DMS153 (cell line): ENCODE measurements at regions not wholly inside any gene's neighbourhood (a gene's known extent, or its start where the extent isn't known, plus 50 kb on each side); places are given as distances from the start of the nearest gene placed in this dataset.
"Not testable (repeated sequence)": the region's sequence is repeated elsewhere in the genome, so short reads cannot be mapped to it uniquely, and the experiment has no call there.

Experiments
- DNase-seq: peaks from one replicate; lab custom pipeline; 2025; lab: John Stamatoyannopoulos, UW

DNA sequence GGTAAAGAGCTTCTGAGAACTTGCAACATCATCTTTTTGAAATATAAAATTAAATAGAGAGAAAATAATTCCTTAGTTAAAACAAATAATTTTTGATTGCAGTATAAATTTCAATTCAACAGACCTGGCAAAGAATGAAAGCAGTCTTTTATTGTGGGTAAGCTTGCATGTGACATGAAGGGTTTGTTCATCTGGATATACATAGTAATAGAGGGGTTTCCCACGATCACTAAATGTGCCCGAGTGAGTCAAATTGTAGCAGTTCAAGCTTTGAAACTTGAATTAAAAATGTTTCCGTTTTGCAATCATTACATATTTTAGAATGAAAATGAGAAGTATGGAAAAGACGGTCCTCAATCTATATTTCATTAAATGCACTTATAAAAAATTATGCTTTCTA lies 658.4 kb upstream of the MBL2 start:
- DNase-seq: no peak

DNA sequence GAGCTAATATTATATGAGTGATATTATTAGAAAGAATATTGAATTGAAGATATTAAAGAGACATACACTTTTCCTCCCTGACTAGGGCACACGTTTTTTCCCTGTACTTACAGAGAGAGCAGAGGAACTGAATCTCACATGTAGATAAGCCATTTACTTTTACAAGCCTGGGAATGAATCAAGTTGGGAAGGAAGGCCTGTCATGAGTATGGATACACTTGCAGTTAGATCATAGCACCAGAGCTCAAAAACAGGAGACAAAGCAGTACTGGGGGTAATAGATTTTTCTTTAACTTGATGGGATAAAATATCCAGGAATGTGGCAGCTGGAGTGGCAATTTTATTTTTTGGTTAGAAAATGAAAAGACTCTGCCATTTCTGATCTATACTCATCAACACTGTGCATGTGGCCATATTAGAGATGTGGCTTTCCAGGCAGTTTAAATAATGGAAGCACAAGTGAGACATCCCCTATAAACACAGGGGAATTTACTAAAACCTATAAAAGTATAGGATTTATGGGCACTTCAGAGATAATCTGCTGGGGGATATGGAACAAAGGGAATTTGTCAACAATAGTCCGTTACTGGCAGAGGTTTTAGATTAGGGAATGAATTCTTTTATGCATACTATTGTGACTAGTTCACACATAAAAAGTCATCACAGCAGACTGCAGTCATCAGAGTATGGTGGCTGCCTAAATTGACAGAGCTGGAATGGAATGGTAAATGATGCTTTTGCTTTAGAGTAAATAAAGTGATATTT lies 657.7 kb upstream of the MBL2 start:
- no peak for DNase-seq

DNA sequence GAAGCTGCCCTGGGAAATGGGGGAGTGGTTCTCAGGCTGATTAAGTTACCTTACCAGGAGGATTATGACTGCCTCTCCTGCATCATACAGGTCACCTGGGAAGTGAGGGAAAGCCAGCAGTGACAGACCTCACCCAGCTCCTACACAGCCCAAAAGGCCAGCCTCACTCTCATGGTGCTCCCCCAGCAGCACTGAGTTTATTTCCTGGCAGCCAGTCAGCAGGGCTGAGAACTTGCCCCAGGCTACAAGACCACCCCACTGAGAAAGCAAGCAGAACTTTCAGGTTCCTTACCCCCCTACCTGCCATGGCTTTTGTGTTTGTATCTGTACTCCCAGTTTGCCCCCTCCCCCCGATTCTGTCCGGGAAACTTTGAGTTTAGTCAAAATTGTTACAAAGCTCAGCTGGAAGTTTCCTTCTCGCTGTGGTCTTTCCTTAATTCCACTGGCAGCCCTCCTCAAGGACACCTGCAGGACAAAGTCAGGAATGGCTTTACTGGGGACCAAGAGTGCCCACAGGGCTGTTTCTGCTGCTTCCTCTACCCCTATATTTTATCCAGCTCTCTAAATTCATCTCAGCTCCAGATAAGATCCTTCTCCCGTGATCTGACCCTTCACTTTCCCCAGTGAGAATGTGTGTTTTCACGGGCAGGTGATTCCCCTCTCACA lies 649.8 kb upstream of the MBL2 start:
- no peak for DNase-seq

DNA sequence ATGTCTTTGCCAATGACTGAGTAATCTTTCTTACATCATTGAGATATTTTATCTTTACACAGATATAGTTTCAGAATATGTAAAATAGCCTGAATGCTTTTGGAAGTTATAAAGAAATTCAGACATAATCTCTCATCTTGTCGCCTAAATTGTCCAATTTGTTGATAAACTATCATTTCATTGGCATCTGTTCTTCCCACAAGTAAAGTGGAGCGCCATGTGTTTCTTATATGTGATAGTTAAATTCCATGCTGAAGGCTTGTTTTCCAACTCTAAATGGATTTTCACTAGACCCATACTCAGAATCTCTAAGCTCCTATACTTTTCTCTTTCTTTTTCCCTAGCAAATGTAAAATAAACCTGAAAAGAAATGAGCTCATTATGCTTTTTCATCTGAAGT lies 640.1 kb upstream of the MBL2 start:
- no peak for DNase-seq

DNA sequence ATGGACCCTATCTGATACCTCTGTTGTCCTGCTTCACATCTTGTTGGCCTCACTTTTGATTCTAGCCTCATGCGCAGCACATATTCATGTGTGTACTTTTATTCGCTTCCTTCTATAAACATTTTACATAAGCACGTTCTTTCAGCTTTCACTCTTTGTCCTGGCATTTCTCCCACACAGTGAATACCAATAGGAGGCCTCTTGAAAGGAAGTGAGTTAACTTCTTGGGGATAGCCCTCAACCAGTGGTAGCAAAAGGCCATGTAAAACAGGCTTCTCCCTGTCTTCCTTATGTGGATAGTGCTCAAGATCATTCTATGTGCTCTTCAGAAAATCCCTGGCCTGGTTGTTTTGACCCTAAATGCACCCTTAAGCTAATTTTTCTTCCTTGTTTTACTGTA lies 633.9 kb upstream of the MBL2 start:
- DNase-seq: no peak

DNA sequence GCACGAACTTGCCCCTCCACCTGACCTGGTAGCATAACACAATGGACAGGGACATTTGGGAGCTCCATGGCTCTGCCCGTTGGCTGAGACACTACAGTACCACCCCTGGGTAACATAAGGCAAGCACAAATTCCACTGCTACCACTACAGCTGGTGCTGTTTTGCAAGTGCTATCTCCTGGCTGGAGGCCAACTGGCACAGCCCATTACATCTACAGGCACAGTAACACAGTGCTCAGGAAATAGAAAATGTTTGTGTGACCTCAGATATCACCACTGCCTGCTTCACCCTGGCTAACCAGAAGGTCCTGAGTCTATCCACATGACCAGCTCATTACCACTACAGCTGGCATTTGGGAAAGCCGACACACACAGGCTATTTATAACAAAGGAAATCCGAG lies 631.1 kb upstream of the MBL2 start:
- DNase-seq: no peak

DNA sequence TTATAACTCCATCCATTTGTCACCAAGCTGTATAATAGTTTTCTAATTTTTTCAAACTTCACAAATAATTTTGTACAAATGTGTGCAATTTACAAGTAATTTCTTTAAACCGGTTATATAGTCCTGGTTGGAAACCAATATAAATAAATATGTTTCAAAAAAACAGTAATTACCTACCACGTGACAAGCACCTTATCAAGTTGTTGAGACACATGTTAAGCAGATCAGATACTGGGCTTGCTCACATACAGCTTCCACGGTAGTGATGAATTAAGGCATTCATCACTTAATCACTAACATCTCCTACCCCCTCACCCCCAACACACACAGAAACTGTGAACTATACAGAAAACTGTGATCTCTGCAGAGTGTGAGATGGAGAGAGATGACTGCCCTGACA lies 630.0 kb upstream of the MBL2 start:
- no peak for DNase-seq

DNA sequence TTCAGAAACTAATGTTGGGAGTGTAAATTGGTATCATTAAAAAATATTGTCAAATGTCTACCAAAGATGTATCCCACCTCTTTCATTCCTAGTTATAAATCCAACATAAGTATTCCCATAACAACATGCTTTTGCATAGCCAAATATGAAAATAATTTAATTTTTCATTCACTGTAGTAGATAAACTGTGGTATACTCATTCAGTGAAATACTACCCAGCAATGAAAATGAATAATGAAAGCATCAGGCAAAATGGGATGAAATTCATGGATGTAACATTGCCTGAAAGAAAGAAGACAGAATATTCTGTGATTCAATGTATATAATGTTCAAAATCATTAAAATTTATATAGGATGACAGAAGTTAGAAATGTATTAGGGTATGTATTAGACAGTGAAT lies 629.0 kb upstream of the MBL2 start:
- no peak for DNase-seq

DNA sequence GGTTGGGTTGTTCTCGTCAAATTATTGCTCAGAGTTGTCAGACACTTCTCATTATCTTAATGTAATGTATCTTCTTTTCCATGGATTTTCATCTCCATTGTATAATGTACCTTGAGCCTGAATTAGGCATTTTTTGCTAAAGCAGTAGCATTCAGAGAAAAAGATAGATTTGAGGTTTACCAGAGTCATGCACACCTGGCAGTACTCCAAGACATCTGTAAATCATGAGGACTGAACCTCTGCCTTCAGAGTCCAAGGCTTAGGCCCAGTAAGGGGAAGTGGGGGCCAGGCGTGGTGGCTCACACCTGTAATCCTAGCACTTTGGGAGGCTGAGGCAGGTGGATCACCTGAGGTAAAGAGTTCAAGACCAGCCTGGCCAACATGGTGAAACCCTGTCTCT lies 624.3 kb upstream of the MBL2 start:
- DNase-seq: no peak

DNA sequence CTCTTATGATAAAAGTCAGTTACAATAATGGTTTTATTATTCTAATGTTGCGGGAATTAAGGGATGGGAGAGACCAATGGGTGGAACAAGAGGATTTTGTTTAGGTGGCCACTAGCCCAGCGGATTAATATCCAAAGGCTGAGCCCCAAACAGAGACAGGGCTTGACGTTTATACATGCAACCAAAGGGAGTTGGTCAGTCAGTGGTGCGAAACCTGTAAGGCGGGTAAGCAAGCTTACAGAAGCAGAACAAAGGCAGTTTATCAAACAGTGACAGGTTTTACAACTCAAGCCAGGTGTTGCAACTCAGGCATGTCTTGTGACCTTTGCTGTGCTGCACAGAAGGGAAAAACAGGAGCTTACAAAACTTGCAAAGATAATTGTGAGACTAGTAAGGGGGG lies 622.9 kb upstream of the MBL2 start:
- DNase-seq: no peak

DNA sequence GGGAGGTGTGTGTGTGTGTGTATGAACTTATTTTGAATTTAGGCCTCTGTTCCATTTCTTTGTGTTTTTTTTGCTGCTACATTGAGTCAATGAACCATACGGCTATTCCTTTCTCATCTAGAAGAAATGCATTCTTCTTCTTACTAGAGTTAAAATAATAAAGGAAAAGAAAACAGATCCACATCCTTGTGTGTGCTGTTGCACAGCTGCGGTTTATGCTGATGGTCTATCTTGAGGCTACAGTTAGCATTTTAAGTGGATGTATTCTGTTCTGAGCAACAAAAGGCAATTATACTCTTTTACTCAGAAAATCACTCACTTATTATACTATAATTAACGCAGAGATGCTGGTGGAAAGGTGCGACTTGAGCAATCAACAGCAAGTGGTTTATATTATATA lies 615.0 kb upstream of the MBL2 start:
- DNase-seq: no peak

DNA sequence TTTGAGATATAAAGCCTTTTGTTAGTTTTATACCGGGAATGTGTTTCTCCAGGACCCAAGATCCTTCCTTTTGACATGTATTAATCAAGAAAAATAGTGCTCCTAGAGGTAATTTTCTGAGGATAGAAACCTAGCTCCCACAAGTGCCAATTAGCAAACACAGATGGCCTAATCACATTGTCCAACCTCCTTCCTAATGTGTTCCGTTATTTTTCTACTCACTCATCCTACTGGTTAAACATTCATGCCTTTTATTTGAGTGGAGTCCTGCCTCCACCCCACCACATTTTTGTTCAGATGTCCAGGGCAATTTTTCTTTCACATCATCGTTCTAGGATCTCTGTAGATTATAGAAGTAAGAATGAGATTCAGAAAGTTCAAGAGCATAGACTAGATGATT lies 610.0 kb upstream of the MBL2 start:
- DNase-seq: no peak

DNA sequence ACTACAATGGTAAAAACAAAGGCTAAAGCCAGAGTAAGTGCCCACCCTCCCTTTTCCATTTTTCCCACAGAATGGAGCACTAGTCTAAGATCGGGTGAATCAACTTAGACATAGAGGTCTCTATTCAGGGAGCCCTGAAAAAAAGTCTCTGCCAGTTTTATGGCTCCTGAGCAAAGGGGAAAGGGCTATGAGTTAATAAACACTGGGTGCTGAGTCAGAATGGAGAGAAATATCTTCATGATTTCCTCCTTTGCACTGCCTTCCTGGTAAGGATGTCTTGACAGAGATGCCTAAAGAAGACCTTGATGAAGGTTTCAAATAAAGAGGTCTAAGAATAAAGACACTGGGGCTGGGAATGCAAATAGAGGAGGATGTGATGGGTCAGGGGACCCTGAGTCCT lies 607.4 kb upstream of the MBL2 start:
- DNase-seq: no peak

DNA sequence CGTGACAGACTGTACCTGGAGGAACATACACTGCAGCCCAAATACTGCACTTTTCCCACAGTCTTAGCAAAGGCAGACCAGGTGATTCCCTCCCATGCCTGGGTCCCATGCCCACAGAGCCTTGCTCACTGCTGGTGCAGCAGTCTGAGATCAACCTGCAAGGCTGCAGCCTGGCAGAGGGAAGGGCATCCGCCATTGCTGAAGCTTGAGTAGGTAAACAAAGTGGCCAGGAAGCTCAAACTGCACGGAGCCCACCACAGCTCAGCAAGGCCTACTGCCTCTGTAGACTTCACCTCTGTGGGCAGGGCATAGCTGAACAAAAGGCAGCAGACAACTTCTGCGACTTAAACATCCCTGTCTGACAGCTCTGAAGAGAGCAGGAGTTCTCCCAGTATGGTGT lies 597.8 kb upstream of the MBL2 start:
- no peak for DNase-seq

DNA sequence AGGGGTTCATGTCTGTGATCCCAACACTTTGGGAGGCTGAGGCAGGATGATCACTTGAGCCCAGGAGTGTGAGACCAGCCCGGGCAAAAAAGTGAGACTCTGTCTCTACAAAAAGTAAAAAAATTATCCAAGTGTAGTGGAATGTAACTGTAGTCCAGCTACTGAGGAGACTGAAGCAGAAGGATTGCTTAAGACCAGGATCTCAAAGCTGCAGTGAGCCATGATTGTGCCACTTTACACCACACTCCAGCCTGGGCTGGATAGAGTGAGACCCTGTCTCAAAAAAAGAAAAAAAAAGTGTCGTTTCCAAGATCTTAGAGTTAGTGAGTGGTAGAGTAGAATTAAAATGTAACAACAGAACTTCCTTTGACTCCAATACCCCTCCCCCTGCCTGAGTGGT lies 589.4 kb upstream of the MBL2 start:
- no peak for DNase-seq

DNA sequence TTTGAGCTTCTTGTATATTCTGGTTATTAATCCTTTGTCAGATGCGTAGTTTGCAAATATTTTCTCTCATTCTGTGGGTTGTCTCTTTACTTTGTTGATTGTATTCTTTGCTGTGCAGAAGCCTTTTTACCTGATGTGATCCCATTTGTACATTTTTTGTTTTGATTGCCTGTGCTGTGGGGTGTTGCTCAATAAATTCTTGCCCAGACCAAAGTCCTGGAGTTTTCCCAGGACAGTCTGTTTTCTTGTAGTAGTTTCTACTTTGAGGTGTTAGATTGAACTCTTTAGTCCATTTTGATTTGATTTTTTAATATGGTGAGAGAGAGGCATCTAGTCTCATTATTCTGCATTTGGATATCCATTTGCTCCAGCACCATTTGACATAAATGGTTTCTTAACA lies 588.7 kb upstream of the MBL2 start:
- no peak for DNase-seq

DNA sequence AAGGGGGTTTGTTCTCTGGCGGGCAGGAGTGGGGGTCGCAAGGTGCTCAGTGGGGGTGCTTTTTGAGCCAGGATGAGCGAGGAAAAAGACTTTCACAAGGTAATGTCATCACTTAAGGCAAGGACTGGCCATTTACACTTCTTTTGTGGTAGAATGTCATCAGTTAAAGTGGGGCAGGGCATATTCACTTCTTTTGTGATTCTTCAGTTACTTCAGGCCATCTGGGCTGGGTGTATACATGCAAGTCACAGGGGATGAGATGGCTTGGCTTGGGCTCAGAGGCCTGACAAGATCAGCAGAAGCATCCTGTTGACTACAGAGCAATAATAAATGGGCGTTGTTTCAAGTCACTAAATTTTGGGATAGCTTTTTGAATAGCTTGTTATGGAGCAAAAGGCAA lies 586.4 kb upstream of the MBL2 start:
- not testable (repeated sequence) for DNase-seq

DNA sequence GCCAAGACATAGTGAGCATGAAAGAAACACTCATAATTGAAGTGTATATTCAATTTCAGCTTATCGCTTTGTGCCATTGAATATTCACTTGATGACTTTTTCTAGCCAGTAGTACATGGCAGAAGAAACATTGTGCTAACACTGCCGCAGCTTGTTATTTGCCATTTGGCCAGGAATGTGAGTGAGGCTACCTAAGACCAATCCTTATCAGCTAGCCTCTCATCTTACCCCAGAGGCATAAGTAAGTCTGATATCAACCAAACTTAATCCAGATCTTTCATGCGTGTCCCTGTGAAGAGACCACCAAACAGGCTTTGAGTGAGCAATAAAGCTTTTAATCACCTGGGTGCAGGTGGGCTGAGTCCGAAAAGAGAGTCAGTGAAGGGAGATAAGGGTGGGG lies 586.0 kb upstream of the MBL2 start:
- DNase-seq: no peak

DNA sequence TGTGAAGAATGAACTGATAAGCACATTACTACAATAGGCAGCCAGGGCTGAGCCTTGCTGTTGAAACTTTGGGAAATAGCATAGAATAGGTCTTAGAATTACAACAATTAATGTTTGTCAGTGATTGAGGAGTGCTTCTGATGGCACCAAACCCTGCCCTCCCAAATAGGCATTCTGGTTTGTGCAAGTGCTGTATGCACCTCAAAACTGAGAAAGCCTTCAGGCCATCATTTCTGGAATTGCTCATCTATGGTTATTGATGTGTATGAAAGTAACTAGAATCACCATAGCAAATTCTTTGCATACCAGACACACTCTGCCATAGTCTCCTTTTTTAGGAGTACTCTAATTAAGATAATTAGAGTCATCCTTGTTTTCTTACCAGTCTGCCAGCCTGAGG lies 585.0 kb upstream of the MBL2 start:
- DNase-seq: no peak

DNA sequence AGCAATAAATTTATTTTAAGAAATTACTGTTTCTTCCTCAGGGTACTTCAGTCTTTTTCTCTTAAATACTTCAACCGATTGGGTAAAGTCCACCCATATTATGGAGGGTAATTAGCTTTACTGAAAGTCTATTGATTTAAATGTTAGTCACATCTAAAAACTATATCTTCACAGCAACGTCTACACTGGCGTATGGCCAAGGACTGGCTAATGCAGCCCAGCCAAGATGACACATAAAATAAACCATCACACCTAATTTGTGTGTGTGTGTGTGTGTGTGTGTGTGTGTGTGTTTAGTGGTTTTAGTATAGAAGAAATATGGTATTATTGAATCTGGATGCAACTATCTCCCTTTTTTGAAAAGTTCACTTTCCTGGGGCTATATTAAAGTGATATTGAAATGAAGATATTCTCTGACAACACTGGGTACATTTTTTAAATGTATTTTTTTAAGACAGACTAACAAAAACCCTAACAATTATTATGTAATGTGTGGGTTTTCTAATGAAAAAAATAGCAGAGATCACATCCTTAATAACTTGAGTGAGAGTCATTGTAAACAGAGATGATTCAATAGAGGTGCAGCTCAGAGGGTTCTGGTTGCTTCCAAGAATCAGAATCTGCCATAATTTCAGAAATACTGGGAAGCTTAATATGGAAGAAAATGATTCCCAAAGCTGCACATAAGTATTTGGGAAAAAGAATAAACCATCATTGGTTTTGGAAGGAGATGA lies 584.2 kb upstream of the MBL2 start:
- no peak for DNase-seq

DNA sequence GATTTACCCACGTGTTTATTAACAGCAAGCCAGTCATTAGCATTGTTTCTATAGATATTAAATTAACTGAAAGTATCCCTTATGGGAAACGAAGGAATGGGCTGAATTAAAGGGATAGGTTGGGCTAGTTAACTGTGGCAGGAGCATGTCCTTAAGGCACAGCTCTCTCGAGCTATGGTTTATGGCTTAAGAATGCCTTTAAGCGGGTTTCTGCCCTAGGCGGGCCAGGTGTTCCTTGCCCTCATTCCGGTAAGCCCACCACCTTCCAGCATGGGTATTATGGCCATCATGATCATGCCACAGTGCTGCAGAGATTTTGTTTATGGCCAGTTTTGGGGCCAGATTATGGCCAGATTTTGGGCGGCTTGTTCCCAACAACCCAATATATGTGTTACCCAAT lies 569.9 kb upstream of the MBL2 start:
- DNase-seq: not testable (repeated sequence)

DNA sequence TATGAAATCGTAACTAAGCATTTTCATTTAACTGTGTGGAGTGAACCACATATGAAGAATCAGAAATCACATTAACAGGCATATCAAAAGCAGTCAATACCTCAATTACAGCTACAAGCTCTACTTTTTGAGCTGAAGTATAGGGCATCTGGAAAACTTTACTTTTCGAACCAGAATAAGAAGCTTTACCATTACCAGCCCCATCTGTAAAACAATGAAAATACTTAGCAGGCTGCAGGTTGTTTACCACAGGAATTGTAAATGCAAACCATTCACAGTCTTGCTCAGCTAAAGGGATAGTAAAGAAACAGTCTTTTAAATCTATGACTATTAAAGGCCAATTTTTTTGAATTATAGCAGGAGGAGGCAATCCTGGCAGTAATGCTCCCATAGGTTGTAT lies 565.6 kb upstream of the MBL2 start:
- DNase-seq: not testable (repeated sequence)

DNA sequence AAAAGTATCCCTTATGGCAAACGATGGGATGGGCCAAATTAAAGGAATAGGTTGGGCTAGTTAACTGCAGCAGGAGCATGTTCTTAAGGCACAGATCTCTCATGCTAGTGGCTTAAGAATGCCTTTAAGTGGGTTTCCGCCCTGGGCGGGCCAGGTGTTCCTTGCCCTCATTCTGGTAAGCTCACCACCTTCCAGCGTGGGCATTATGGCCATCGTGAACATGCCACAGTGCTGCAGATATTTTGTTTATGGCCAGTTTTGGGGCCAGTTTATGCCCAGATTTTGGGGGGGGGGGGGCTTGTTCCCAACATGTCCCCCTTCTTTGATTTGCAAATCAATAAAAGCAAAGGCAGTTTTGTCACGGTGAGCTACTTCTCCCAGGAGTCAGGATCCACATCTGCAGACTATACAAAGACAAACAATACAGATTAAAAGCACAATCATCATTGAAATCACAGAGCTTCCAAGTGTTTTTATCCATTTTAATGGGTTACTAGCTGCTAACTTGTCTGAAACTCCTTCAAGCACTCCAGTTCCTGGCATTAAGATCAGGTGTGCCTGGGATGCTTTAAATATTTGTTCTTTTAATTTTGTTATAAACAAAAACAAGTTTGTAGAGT lies 563.3 kb upstream of the MBL2 start:
- not testable (repeated sequence) for DNase-seq
